GM23338 (cell line): ENCODE measurements at regions not wholly inside any gene's neighbourhood (a gene's known extent, or its start where the extent isn't known, plus 50 kb on each side); places are given as distances from the start of the nearest gene placed in this dataset.

Source experiments
- ATAC-seq: fragments of 200-7000 bp; cut with Tn5 transposase; 3 replicates; pipeline ENCODE4 v1.9.1; 2020
- DNase-seq: peaks from one replicate; pipeline ENCODE4 v3.0.0-alpha.2; 2015; ENCODE audit warnings: low spot score
- H2AFZ ChIP-seq: fragments of 200-600 bp; sonication (generic); 2 replicates; pipeline ENCODE4 v1.8.0; 2016; ENCODE audit warnings: antibody characterized with exemption, mild to moderate bottlenecking, moderate library complexity
- H3F3A ChIP-seq: fragments of 200-600 bp; sonication (generic); replicated peaks from 2 replicates; pipeline ENCODE4 v1.8.0; 2017; ENCODE audit warnings: antibody characterized with exemption, mixed run types, low read depth
- H3K27ac ChIP-seq: fragments of 200-600 bp; sonication (generic); 2 replicates; pipeline ENCODE4 v1.6.1; 2016; ENCODE audit warnings: low read depth
- H3K27me3 ChIP-seq: fragments of 200-600 bp; sonication (generic); 2 replicates; pipeline ENCODE4 v1.8.0; 2016; ENCODE audit warnings: mild to moderate bottlenecking, mixed run types, moderate library complexity; ENCODE audit not compliant: insufficient read depth
- H3K36me3 ChIP-seq: fragments of 200-600 bp; sonication (generic); 2 replicates; pipeline ENCODE4 v1.8.0; 2016; ENCODE audit warnings: mild to moderate bottlenecking; ENCODE audit not compliant: insufficient read depth
- H3K4me1 ChIP-seq: fragments of 200-600 bp; sonication (generic); 2 replicates; pipeline ENCODE4 v1.8.0; 2016; ENCODE audit warnings: mild to moderate bottlenecking, moderate library complexity; ENCODE audit not compliant: insufficient read depth
- H3K4me2 ChIP-seq: fragments of 200-600 bp; sonication (generic); 2 replicates; pipeline ENCODE4 v1.7.1; 2017; ENCODE audit warnings: mixed run types
- H3K4me3 ChIP-seq: fragments of 200-600 bp; sonication (generic); 2 replicates; pipeline ENCODE4 v1.6.1; 2016; ENCODE audit warnings: mixed run types
- H3K79me2 ChIP-seq: fragments of 200-600 bp; sonication (generic); replicated peaks from 2 replicates; pipeline ENCODE4 v1.8.0; 2017; ENCODE audit warnings: mild to moderate bottlenecking; ENCODE audit not compliant: insufficient read depth
- H3K9me2 ChIP-seq: fragments of 200-600 bp; sonication (generic); 2 replicates; pipeline ENCODE4 v1.8.0; 2017; ENCODE audit not compliant: insufficient read depth
- H4K20me1 ChIP-seq: fragments of 200-600 bp; sonication (generic); replicated peaks from 2 replicates; pipeline ENCODE4 v1.8.0; 2017; ENCODE audit warnings: mild to moderate bottlenecking; ENCODE audit not compliant: insufficient read depth
- H3K27ac Mint-ChIP-seq: 2 replicates; pipeline ENCODE4 v1.8.0; 2020; ENCODE audit warnings: inconsistent platforms, mild to moderate bottlenecking, moderate library complexity, mixed read lengths
- H3K27me3 Mint-ChIP-seq: 3 replicates; pipeline ENCODE4 v1.8.0; 2022; ENCODE audit warnings: low read depth, mild to moderate bottlenecking, moderate library complexity, mixed read lengths, inconsistent platforms; ENCODE audit not compliant: insufficient read depth, poor library complexity
- H3K36me3 Mint-ChIP-seq: 3 replicates; pipeline ENCODE4 v1.8.0; 2021; ENCODE audit warnings: low read depth, mild to moderate bottlenecking, inconsistent platforms, moderate library complexity, mixed read lengths
- H3K4me1 Mint-ChIP-seq: 3 replicates; pipeline ENCODE4 v1.8.0; 2020; ENCODE audit warnings: mild to moderate bottlenecking, inconsistent platforms, mixed read lengths
- H3K4me3 Mint-ChIP-seq: 3 replicates; pipeline ENCODE4 v1.8.0; 2021; ENCODE audit warnings: moderate library complexity, mild to moderate bottlenecking, inconsistent platforms, mixed read lengths
- H3K9me3 Mint-ChIP-seq: 3 replicates; pipeline ENCODE4 v1.8.0; 2020; ENCODE audit warnings: moderate library complexity, mild to moderate bottlenecking, inconsistent platforms, mixed read lengths
- CREB1 ChIP-seq: fragments of 250-450 bp; sonication (Bioruptor Pico); IDR thresholded peaks from 2 replicates; pipeline ENCODE4 v1.5.0; 2020; ENCODE audit warnings: low read depth, mild to moderate bottlenecking, moderate library complexity
- EZH2 ChIP-seq: fragments of 200-600 bp; sonication (generic); IDR thresholded peaks from one replicate; pipeline ENCODE4 v1.8.0; 2017; ENCODE audit warnings: antibody characterized with exemption, mild to moderate bottlenecking, low read depth; ENCODE audit not compliant: unreplicated experiment
- EZH2phosphoT487 ChIP-seq: fragments of 200-600 bp; sonication (generic); IDR thresholded peaks from one replicate; pipeline ENCODE4 v1.8.1; 2018; ENCODE audit warnings: antibody characterized with exemption; ENCODE audit not compliant: unreplicated experiment
- JUNB ChIP-seq: IDR thresholded peaks from one replicate; pipeline ENCODE4 v1.6.1; 2016; ENCODE audit warnings: antibody characterized with exemption; ENCODE audit not compliant: unreplicated experiment
- POLR2AphosphoS5 ChIP-seq: IDR thresholded peaks from 2 replicates; pipeline ENCODE4 v1.6.1; 2016; ENCODE audit warnings: antibody characterized with exemption, low read depth
- STAT1 ChIP-seq: IDR thresholded peaks from one replicate; pipeline ENCODE4 v1.6.1; 2016; ENCODE audit warnings: antibody characterized with exemption; ENCODE audit not compliant: unreplicated experiment
- ZNF114 ChIP-seq: fragments of 250-450 bp; sonication (Bioruptor Pico); IDR thresholded peaks from 2 replicates; pipeline ENCODE4 v1.5.0; 2020; ENCODE audit warnings: mild to moderate bottlenecking, moderate library complexity
- ZNF331 ChIP-seq: fragments of 250-450 bp; sonication (Bioruptor Pico); IDR thresholded peaks from 2 replicates; pipeline ENCODE4 v1.5.0; 2020; ENCODE audit warnings: low read depth, mild to moderate bottlenecking, moderate library complexity
- TF ChIP-seq, protein P1 (sequence below): IDR thresholded peaks from 2 replicates; pipeline ENCODE4 v1.6.1; 2016; ENCODE audit warnings: antibody characterized with exemption
- TF ChIP-seq, protein P2 (sequence below), 2 experiments: fragments of 200-600 bp in 1 of 2; sonication (generic) in 1 of 2; conservative IDR thresholded peaks; 2 replicates each; pipeline versions ENCODE4 v1.5.1 to v1.6.1; 2016 to 2017; ENCODE audit warnings: antibody characterized with exemption in 2 of 2, low read depth in 2 of 2, mild to moderate bottlenecking in 2 of 2, moderate library complexity in 1 of 2
- TF ChIP-seq, protein P3 (sequence below): fragments of 250-450 bp; sonication (Bioruptor Pico); IDR thresholded peaks from 2 replicates; pipeline ENCODE4 v1.5.0; 2020; ENCODE audit warnings: mild to moderate bottlenecking, moderate library complexity

DNA sequence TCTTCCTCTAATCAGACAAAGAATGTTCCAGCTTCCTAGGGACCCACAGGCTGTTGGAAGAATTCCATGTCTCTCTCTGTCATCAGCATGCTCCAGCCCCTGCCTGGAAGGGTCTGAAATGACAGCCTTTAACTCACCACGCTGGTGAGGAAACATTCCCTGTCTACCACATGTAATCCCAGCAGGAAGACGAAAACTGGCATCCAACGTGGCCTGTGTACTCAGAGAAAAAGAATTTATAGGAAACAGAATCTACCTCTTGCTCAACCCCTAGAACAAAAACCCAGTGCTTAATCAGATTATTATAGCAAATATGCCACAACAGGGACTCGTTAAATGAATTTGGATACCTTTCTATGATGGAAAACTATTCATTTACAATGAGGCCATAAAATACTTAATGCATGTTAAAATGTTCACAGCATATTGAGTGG lies 147.3 kb upstream of the FOXF1 start (continued):
- TF ChIP-seq, protein P1, sequence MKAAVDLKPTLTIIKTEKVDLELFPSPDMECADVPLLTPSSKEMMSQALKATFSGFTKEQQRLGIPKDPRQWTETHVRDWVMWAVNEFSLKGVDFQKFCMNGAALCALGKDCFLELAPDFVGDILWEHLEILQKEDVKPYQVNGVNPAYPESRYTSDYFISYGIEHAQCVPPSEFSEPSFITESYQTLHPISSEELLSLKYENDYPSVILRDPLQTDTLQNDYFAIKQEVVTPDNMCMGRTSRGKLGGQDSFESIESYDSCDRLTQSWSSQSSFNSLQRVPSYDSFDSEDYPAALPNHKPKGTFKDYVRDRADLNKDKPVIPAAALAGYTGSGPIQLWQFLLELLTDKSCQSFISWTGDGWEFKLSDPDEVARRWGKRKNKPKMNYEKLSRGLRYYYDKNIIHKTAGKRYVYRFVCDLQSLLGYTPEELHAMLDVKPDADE, result no peak
- TF ChIP-seq JUNB (no peak), EZH2phosphoT487 (no peak), ZNF331 (CRISPR knock-in tag) (no peak)
- TF ChIP-seq, protein P2, sequence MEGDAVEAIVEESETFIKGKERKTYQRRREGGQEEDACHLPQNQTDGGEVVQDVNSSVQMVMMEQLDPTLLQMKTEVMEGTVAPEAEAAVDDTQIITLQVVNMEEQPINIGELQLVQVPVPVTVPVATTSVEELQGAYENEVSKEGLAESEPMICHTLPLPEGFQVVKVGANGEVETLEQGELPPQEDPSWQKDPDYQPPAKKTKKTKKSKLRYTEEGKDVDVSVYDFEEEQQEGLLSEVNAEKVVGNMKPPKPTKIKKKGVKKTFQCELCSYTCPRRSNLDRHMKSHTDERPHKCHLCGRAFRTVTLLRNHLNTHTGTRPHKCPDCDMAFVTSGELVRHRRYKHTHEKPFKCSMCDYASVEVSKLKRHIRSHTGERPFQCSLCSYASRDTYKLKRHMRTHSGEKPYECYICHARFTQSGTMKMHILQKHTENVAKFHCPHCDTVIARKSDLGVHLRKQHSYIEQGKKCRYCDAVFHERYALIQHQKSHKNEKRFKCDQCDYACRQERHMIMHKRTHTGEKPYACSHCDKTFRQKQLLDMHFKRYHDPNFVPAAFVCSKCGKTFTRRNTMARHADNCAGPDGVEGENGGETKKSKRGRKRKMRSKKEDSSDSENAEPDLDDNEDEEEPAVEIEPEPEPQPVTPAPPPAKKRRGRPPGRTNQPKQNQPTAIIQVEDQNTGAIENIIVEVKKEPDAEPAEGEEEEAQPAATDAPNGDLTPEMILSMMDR (conservative IDR thresholded peaks at IDR 0.05; ENCODE audit: low read depth in 2 of 2), result no peak

DNA sequence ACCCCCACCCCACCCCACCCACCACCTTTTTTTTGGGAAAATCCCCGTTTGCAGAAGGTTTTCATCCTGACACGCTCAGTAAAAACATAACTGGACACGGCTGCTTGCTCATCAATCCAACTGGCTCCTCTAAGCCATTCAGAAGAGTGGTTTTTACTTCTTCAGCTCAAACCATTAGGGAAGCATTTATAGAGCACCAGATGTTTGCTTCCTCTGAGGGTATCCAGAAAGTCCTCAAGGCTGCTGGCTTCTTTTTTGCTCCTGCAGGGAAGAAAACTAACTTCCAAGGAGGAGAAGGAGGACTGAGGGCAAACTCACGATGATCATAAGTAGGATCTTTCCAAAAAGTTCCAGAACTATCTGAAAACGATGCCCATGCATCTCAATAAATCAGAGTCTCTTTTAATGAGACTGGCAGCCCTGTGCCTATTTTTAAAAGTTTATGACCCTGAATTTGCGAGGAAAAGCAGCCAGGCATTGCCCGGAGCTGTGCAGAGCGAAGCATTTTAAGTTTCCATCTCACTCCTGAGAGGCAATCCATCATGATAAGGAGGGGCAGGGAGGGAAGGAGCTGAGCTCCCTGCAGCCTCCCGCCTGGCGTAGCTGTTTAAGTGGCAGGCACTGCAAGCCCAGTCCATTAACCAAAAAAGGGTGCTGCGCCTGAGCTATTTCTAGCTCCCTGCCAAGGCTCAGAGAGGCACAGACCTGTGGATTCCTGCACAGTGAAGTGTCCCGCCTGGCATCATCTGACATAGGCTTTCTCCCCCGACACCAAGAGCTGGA lies 146.3 kb upstream of the FOXF1 start:
- no peak for ATAC-seq
- H3K9me3 Mint-ChIP-seq, result peaks cover 3% of the 10 kb centered on the region; the same call in 2 of the 3 replicates
- Histone ChIP-seq H3F3A (no peaks in the 10 kb centered on the region), H3K36me3 (no peaks in the 10 kb centered on the region), H3K79me2 (no peaks in the 10 kb centered on the region), H2AFZ (no peak overlapping the region), H3K4me3 (no peak overlapping the region), H3K27me3 (no peaks in the 10 kb centered on the region), H4K20me1 (no peaks in the 10 kb centered on the region), H3K27ac (no peak overlapping the region), H3K9me2 (no peaks in the 10 kb centered on the region), H3K4me1 (peaks cover 30% of the 10 kb centered on the region), H3K4me2 (no peak overlapping the region)
- no peak overlapping the region for H3K4me3 Mint-ChIP-seq
- peaks cover 46% of the 10 kb centered on the region for H3K4me1 Mint-ChIP-seq
- DNase-seq, result no peak
- peaks cover 3% of the 10 kb centered on the region for H3K27me3 Mint-ChIP-seq
- H3K36me3 Mint-ChIP-seq, result no peaks in the 10 kb centered on the region
- H3K27ac Mint-ChIP-seq, result no peak overlapping the region
- TF ChIP-seq EZH2phosphoT487 (no peak), ZNF114 (CRISPR knock-in tag) (no peak), EZH2 (no peak), POLR2AphosphoS5 (no peak), ZNF331 (CRISPR knock-in tag) (no peak), STAT1 (no peak), CREB1 (CRISPR knock-in tag) (no peak), JUNB (no peak)
- TF ChIP-seq, protein P1, result no peak
- TF ChIP-seq, protein P3, sequence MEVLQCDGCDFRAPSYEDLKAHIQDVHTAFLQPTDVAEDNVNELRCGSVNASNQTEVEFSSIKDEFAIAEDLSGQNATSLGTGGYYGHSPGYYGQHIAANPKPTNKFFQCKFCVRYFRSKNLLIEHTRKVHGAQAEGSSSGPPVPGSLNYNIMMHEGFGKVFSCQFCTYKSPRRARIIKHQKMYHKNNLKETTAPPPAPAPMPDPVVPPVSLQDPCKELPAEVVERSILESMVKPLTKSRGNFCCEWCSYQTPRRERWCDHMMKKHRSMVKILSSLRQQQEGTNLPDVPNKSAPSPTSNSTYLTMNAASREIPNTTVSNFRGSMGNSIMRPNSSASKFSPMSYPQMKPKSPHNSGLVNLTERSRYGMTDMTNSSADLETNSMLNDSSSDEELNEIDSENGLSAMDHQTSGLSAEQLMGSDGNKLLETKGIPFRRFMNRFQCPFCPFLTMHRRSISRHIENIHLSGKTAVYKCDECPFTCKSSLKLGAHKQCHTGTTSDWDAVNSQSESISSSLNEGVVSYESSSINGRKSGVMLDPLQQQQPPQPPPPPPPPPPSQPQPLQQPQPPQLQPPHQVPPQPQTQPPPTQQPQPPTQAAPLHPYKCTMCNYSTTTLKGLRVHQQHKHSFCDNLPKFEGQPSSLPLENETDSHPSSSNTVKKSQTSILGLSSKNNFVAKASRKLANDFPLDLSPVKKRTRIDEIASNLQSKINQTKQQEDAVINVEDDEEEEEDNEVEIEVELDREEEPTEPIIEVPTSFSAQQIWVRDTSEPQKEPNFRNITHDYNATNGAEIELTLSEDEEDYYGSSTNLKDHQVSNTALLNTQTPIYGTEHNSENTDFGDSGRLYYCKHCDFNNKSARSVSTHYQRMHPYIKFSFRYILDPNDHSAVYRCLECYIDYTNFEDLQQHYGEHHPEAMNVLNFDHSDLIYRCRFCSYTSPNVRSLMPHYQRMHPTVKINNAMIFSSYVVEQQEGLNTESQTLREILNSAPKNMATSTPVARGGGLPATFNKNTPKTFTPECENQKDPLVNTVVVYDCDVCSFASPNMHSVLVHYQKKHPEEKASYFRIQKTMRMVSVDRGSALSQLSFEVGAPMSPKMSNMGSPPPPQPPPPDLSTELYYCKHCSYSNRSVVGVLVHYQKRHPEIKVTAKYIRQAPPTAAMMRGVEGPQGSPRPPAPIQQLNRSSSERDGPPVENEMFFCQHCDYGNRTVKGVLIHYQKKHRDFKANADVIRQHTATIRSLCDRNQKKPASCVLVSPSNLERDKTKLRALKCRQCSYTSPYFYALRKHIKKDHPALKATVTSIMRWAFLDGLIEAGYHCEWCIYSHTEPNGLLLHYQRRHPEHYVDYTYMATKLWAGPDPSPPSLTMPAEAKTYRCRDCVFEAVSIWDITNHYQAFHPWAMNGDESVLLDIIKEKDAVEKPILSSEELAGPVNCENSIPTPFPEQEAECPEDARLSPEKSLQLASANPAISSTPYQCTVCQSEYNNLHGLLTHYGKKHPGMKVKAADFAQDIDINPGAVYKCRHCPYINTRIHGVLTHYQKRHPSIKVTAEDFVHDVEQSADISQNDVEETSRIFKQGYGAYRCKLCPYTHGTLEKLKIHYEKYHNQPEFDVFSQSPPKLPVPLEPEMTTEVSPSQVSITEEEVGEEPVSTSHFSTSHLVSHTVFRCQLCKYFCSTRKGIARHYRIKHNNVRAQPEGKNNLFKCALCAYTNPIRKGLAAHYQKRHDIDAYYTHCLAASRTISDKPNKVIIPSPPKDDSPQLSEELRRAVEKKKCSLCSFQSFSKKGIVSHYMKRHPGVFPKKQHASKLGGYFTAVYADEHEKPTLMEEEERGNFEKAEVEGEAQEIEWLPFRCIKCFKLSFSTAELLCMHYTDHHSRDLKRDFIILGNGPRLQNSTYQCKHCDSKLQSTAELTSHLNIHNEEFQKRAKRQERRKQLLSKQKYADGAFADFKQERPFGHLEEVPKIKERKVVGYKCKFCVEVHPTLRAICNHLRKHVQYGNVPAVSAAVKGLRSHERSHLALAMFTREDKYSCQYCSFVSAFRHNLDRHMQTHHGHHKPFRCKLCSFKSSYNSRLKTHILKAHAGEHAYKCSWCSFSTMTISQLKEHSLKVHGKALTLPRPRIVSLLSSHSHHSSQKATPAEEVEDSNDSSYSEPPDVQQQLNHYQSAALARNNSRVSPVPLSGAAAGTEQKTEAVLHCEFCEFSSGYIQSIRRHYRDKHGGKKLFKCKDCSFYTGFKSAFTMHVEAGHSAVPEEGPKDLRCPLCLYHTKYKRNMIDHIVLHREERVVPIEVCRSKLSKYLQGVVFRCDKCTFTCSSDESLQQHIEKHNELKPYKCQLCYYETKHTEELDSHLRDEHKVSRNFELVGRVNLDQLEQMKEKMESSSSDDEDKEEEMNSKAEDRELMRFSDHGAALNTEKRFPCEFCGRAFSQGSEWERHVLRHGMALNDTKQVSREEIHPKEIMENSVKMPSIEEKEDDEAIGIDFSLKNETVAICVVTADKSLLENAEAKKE (CRISPR knock-in tag), result no peak
- TF ChIP-seq, protein P2 (conservative IDR thresholded peaks at IDR 0.05; ENCODE audit: low read depth in 2 of 2), result no peak
